GM21526 (cell line): ENCODE measurements at regions not wholly inside any gene's neighbourhood (a gene's known extent, or its start where the extent isn't known, plus 50 kb on each side); places are given as distances from the start of the nearest gene placed in this dataset.
A peak's percentile ranks its signal among the peaks of the same experiment; 100 is the strongest.
"Not testable (repeated sequence)": the region's sequence is repeated elsewhere in the genome, so short reads cannot be mapped to it uniquely, and the experiment has no call there.

ENCODE experiments used
- ATAC-seq: cut with Tn5 transposase; IDR thresholded peaks from one replicate; pipeline ENCODE4 v1.9.1; 2021; ENCODE audit warnings: moderate library complexity; ENCODE audit not compliant: unreplicated experiment, low FRiP score

DNA sequence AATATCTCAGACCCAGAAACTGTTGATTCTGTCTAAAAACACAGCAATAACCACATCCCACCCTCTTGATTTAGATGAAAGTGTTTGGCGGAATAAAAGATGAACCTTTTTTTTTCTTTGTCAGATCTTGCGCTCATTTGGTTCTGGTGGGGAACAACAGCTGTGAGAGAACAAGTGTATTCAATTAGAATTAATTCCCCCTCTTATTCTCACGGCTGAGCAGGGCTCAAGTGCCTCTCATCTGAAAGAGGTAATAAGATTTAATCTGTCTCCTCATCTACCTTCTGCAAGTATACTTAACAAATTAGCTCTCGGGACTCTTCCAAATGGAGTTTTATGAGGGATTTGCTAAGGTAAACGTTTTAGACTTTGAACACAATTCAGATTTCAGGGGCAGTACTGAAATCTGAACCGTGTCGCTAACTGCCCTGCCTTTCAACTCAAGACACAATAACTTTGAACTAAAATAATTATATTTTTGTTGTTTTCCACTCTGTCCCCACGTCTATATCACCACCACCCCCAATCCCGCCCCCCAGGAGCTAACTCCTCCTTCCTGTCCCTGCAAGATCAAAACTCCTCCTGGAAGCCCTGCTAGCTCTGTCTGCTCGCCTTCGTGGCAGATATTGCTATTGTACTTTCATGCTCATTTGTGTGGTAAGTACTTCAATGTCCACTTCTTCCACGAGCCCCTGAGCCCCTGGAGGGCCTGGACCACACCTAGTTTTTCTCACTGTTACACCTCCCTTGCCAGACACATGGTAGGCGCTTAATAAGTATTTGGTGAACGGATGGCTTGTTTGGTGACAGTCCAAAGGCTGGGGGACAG is 54.2 kb upstream of the ROPN1B start:
- ATAC-seq = not testable (repeated sequence)

- ATAC-seq = not testable (repeated sequence)
Observed at GRCh38 chr3:125915437-125915787, 53.6 kb upstream of the ROPN1B start.

DNA sequence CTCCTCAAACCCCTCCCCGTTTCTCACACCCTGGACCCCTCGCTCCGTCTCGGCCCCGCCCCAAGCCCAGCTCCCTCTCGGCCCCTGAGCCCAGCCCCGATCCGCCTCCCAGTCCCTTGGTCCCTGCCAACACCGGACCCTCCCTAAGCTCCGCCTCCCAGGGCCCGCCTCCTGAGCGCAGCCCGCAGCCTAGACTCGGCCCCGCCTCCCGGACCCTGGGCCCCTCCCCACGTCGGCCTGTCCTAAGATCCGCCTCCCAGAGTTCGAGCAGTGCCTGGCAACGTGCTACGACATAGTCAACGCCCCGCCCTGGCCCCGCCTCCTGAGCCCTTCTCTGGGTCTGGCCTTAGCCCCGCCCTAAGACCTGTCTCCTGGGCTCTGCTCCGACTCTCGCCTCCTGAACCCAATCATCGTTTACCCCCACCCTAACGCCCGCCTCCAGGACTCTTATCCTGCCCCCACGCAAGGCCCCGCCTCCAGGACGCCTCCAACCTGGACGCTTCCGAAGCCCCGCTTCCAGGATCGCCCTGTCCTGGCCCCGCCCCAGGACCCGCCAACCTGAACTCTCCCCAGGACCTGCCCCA is 53.1 kb upstream of the ROPN1B start:
- ATAC-seq = peak; percentile 88

DNA sequence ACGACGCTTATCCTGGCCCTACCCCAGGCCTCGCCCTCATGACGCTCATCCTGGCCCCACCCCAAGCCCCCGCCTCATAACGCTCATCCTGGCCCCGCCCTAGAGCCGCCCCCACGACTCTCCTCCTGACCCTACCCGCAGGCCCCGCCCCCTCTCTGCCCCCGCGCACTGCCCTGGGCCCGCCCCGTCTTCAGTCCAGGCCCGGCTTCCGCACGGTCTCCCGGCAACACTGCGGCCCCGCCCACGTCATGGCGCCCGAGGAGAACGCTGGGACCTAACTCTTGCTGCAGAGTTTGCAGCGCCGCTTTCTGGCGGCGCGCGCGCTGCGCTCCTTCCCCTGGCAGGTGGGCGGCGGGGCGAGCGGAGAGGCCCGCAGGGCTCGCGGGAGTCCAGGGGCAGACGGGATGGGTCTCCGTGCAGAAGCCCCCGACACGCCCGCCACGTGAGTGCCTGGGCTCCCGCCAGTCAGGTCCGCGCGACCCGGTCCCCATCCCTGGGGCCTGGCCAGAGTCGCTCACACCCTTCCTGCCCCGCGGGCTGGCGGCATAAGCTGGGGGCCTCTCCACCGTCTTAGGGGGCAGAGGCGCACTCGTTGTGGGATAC is 52.5 kb upstream of the ROPN1B start:
- ATAC-seq = peak; percentile 71

DNA sequence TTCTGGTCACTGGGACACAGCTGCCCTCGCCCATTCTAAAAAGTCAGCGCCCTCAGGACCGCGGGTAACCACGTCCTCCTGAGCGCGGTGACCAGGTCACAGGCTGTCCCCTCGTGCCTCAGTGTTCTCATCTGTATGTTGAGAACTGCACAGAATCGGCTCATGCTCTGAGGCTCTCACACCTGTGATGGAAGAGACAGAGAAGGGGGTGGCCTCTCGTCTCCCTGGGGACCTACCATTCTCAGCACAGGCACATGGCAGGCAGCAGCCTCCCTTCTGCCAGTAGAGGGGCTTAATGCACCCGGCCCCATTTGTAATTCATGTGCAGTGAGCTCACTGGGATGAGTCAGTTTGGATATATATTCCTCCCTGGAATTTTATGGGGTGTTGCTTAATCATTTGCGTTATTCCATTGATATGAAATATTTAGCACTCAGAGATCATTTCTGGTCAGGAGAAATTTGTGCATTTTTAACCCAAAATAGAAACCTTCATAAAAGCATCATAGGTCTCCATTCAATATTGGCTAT is 51.9 kb upstream of the ROPN1B start:
- not testable (repeated sequence) for ATAC-seq

DNA sequence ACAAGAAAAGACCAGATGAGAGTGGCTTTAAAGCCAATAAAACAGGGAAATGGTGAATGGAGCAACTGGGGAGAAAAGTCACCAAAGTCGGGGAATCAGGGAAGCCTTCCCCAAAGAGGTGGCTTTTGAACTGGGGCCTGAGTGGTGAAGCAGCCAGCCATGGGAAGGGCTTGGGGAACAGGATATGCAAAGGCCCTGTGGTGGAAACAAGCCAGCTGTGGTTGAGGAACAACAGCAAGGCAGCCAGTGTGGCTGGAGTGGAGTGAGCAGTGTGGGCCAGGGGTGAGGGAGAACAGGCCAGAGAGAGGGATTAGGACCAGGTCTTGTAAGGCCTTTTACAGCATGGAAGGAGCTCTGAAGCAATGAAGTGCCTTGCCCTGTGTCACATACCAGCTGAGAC is 51.0 kb upstream of the ROPN1B start:
- not testable (repeated sequence) for ATAC-seq

DNA sequence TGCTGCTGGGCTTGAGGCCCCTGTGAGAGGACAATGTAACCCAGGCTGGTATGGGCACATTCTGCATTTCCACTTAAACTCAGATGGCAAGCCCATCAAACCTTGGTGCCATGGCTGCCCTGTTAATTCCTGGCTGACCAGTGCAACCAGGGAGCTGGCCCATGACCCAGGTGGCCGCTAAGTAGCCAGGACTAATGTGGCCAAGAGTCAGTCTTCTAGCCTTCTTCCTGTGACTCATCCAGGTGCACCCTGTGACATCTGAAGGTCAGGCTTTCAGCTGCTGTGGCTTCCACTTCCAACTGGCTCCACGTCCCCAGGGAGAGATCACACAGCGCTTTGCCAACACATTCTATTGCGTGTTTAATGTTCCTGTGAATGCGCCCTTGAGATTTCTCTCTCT is 50.5 kb upstream of the ROPN1B start:
- ATAC-seq = not testable (repeated sequence)

- not testable (repeated sequence) for ATAC-seq
Observed at GRCh38 chr3:125918866-125919265, 50.1 kb upstream of the ROPN1B start.
